Lower leg skin (tissue), 3 donors: ENCODE measurements at regions not wholly inside any gene's neighbourhood (a gene's known extent, or its start where the extent isn't known, plus 50 kb on each side); places are given as distances from the start of the nearest gene placed in this dataset.

ENCODE experiments used
- CTCF ChIP-seq, 3 donors: fragments of 450-650 bp; IDR thresholded peaks; one replicate each; pipeline ENCODE4 v1.5.1; 2016; ENCODE audit warnings: antibody characterized with exemption in 3 of 3, mild to moderate bottlenecking in 3 of 3, moderate library complexity in 2 of 3
- POLR2A ChIP-seq, 2 donors: fragments of 450-650 bp; IDR thresholded peaks; one replicate each; pipeline ENCODE4 v1.6.1; 2016 to 2017; ENCODE audit warnings: antibody characterized with exemption in 2 of 2, mild to moderate bottlenecking in 1 of 2, moderate library complexity in 1 of 2

- TF ChIP-seq POLR2A (IDR thresholded peaks at IDR 0.05) (no peak), CTCF (IDR thresholded peaks at IDR 0.05) (no peak)
Observed at GRCh38 chr4:25489253-25489797, 112.3 kb downstream of the ANAPC4 start.
